WI38 (cell line): ENCODE measurements at regions not wholly inside any gene's neighbourhood (a gene's known extent, or its start where the extent isn't known, plus 50 kb on each side); places are given as distances from the start of the nearest gene placed in this dataset.

Experiments
- H3K4me3 ChIP-seq: 2 replicates; pipeline ENCODE4 v1.5.1; 2011; ENCODE audit warnings: low read depth, mild to moderate bottlenecking, control low read depth, low read length
- TF ChIP-seq, protein P1 (sequence below): IDR thresholded peaks from 2 replicates; pipeline ENCODE4 v1.5.1; 2012; ENCODE audit warnings: low read depth, mild to moderate bottlenecking, control low read depth, low read length

GRCh38 chr18:55064760-55065159 lies 105.5 kb upstream of the CCDC68 start:
- TF ChIP-seq, protein P1, sequence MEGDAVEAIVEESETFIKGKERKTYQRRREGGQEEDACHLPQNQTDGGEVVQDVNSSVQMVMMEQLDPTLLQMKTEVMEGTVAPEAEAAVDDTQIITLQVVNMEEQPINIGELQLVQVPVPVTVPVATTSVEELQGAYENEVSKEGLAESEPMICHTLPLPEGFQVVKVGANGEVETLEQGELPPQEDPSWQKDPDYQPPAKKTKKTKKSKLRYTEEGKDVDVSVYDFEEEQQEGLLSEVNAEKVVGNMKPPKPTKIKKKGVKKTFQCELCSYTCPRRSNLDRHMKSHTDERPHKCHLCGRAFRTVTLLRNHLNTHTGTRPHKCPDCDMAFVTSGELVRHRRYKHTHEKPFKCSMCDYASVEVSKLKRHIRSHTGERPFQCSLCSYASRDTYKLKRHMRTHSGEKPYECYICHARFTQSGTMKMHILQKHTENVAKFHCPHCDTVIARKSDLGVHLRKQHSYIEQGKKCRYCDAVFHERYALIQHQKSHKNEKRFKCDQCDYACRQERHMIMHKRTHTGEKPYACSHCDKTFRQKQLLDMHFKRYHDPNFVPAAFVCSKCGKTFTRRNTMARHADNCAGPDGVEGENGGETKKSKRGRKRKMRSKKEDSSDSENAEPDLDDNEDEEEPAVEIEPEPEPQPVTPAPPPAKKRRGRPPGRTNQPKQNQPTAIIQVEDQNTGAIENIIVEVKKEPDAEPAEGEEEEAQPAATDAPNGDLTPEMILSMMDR = no peak
- H3K4me3 ChIP-seq = no peak overlapping the region

DNA sequence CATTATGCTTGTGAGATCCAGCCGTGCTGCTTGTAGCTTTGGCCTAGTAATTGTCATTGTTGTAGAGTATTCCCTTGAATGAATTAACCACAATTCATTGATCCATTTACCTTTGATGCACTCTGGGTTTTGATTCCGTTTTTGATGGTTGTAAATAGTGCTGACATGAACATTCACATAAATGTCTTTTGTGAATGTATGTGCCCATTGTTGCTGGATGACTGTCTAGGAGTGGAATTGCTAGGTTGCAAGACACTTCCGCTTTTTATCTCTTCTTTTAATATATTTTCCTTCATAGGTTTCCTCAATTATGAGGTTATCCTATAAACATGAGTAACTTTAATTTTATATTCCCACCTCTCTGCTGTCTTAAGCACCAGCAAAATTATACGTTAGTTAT lies 104.8 kb upstream of the CCDC68 start:
- TF ChIP-seq, protein P1 = no peak
- no peak overlapping the region for H3K4me3 ChIP-seq

- H3K4me3 ChIP-seq = no peak overlapping the region
- TF ChIP-seq, protein P1 = no peak
Observed at GRCh38 chr18:55054021-55054990, 95.0 kb upstream of the CCDC68 start.

- TF ChIP-seq, protein P1 = no peak
- no peak overlapping the region for H3K4me3 ChIP-seq
Observed at GRCh38 chr18:55048892-55049291, 89.6 kb upstream of the CCDC68 start.

GRCh38 chr18:55047546-55047945 lies 88.3 kb upstream of the CCDC68 start:
- no peak overlapping the region for H3K4me3 ChIP-seq
- TF ChIP-seq, protein P1 = no peak

GRCh38 chr18:55041366-55041765 lies 82.1 kb upstream of the CCDC68 start:
- TF ChIP-seq, protein P1 = no peak
- H3K4me3 ChIP-seq = no peak overlapping the region

- H3K4me3 ChIP-seq = no peak overlapping the region
- TF ChIP-seq, protein P1 = no peak
Observed at GRCh38 chr18:55038162-55038561, 78.9 kb upstream of the CCDC68 start.
